Aorta (tissue), 5 donors: ENCODE measurements at regions not wholly inside any gene's neighbourhood (a gene's known extent, or its start where the extent isn't known, plus 50 kb on each side); places are given as distances from the start of the nearest gene placed in this dataset.

Experiments used
- ATAC-seq: fragments of 200-7000 bp; cut with Tn5 transposase; one replicate; pipeline ENCODE4 v1.9.1; 2022; ENCODE audit warnings: moderate library complexity; ENCODE audit not compliant: low FRiP score
- DNase-seq, 2 donors: peaks; one replicate each; pipeline ENCODE4 v3.0.0-alpha.2; 2020
- H3K27ac ChIP-seq, 2 donors: one replicate each; pipeline ENCODE4 v1.5.1; 2013; ENCODE audit warnings: low read length in 2 of 2, mild to moderate bottlenecking in 2 of 2, moderate library complexity in 2 of 2, control low read depth in 1 of 2, inconsistent platforms in 1 of 2, low read depth in 1 of 2
- H3K27me3 ChIP-seq, 2 donors: one replicate each; pipeline ENCODE4 v1.6.1; 2013; ENCODE audit warnings: control low read depth in 1 of 2, low read length in 1 of 2, mild to moderate bottlenecking in 1 of 2, moderate library complexity in 1 of 2; ENCODE audit not compliant: insufficient read depth in 2 of 2, control insufficient read depth in 1 of 2
- H3K36me3 ChIP-seq, 2 donors: one replicate each; pipeline ENCODE4 v1.6.1; 2013; ENCODE audit warnings: control low read depth in 1 of 2, low read length in 1 of 2, mild to moderate bottlenecking in 1 of 2; ENCODE audit not compliant: insufficient read depth in 2 of 2, control insufficient read depth in 1 of 2
- H3K4me1 ChIP-seq, 2 donors: one replicate each; pipeline ENCODE4 v1.6.1; 2013; ENCODE audit warnings: low read length in 2 of 2, control low read depth in 1 of 2, mild to moderate bottlenecking in 1 of 2, moderate library complexity in 1 of 2; ENCODE audit not compliant: insufficient read depth in 2 of 2, control insufficient read depth in 1 of 2
- H3K4me3 ChIP-seq, 2 donors: one replicate each; pipeline ENCODE4 v1.5.1; 2013; ENCODE audit warnings: low read length in 2 of 2, control low read depth in 1 of 2, mild to moderate bottlenecking in 1 of 2
- H3K9me3 ChIP-seq: one replicate; pipeline ENCODE4 v1.6.1; 2013; ENCODE audit warnings: mild to moderate bottlenecking, low read length; ENCODE audit not compliant: control insufficient read depth
- whole genome bisulfite sequencing, 2 donors: extraction: QIAGEN DNeasy Blood & Tissue Kit; methylation state at CpG; one replicate each; pipeline ENCODE4 v1.1.7; 2013; 5-methylcytosine and 5-hydroxymethylcytosine counted together
- intact Hi-C, 2 donors: fragments of 100-400 bp; cut with DNase I; formaldehyde crosslinking; loops; one replicate each; pipeline versions ENCODE4 v1.14.2 to v1.15.0; 2022
- donor health status: healthy with polysubstance abuse.
- donor health status: Bipolar disorder and iron deficiency.
- donor health status: DM: no; HTN: no; CAD: no.
- donor health status: DM: no; HTN: no; CAD: no.
- donor health status: DM: yes; HTN: yes; CAD: no.

DNA sequence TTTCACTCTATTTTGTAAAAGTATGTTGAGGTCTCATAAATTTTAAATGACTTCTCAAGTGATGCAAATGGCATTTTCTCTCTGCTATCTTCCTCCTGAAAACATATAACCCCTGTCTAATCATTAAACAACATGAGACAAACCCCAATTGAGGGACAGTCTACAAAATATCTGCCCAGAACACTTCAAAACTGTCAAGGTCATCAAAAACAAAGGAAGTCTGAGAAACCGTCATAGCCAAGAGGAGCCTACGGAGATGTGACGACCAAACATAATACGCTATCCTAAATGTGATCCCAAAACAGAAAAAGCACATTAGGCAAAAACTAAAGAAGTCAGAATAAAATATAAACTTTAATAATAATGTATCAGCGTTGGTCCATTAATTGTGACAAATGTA lies 282.3 kb upstream of the SEMA3C start:
- ATAC-seq (no peak), DNase-seq (no peak)
- Histone ChIP-seq H3K4me1 (no peaks in the 10 kb centered on the region), H3K36me3 (no peaks in the 10 kb centered on the region), H3K4me3 (no peak overlapping the region), H3K27ac (no peak overlapping the region), H3K9me3 (no peaks in the 10 kb centered on the region), H3K27me3 (no peaks in the 10 kb centered on the region)
- intact Hi-C loops: no loop called here
- WGBS, 2 donors: 92 to 94% methylated on average over 5 of the region's 5 CpGs

DNA sequence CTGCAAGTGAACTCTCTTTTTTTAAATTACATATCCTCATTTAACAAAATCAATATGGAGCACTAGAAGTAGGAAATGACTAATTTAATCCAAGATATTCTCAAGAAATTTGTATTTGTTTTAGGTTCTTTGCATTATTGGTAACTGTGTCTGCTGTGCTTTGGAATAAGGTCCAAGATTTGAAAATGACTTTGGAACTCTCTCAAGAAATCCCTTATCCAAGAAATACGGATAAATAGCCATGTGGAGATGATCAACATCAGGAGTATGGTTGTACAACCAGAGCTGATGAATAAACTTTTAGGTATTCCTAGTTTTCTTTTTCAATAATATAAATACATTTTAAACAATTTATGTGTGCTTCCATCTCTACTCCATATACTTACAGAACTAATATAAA lies 279.9 kb upstream of the SEMA3C start:
- Histone ChIP-seq H3K9me3 (no peaks in the 10 kb centered on the region), H3K27me3 (no peaks in the 10 kb centered on the region), H3K27ac (no peak overlapping the region), H3K4me1 (no peaks in the 10 kb centered on the region), H3K4me3 (no peak overlapping the region), H3K36me3 (no peaks in the 10 kb centered on the region)
- intact Hi-C loops: no loop called here
- DNase-seq: no peak
- no peak for ATAC-seq
- WGBS, 2 donors: 45 to 50% methylated on average over 1 of the region's 1 CpG

GRCh38 chr7:81197266-81197665 lies 278.4 kb upstream of the SEMA3C start:
- 68 to 77% methylated on average over 2 of the region's 2 CpGs for WGBS, 2 donors
- no peaks in the 10 kb centered on the region for H3K4me1 ChIP-seq
- H3K9me3 ChIP-seq: no peaks in the 10 kb centered on the region
- H3K27me3 ChIP-seq: no peaks in the 10 kb centered on the region
- DNase-seq: no peak
- no peak overlapping the region for H3K4me3 ChIP-seq
- intact Hi-C loops: no loop called here
- no peaks in the 10 kb centered on the region for H3K36me3 ChIP-seq
- no peak overlapping the region for H3K27ac ChIP-seq
- ATAC-seq: no peak

GRCh38 chr7:81195033-81195432 lies 276.2 kb upstream of the SEMA3C start:
- Histone ChIP-seq H3K4me1 (peaks cover 0 to 2% of the 10 kb centered on the region in 2 donors), H3K27me3 (no peaks in the 10 kb centered on the region), H3K9me3 (no peaks in the 10 kb centered on the region), H3K27ac (no peak overlapping the region), H3K4me3 (no peak overlapping the region), H3K36me3 (no peaks in the 10 kb centered on the region)
- 95 to 97% methylated on average over 1 of the region's 1 CpG for WGBS, 2 donors
- no peak for ATAC-seq
- no peak for DNase-seq
- intact Hi-C loops: no loop called here

DNA sequence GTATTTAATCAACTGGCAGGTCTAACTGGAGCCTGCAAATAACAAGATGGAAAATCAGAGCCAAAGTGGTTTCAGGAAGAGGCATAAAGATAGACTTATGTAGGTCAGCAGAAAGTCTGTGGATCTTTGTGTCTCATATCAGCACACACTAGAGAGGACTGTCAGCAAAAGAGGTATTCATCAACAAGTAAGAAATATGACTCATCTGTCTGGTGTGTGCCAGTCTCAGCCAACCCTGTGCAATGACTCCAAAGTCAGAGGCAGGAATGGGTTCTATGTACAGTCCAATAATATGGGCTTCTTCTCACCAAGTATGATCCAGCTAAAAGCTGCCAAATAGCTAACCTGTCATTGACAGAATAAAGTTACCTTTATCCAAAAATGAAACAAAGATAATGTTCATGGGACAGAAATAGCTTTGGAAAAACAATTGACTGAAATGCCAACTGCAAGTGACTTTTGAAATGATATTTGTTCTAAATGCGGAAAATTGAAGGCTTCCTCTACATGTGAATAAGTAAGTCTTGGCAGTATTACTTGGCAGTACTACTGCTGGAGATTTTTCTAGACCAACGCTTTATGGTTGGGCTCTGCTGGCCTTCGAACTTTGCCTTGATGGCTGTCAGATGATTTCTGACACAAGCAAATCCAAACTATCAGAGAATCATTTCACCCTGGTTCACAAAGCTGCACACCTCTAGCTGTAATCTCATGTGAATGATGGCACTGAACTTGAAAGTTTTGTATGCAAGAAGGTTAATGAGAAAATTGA lies 272.3 kb upstream of the SEMA3C start:
- no peaks in the 10 kb centered on the region for H3K9me3 ChIP-seq
- H3K36me3 ChIP-seq: no peaks in the 10 kb centered on the region
- H3K27ac ChIP-seq: peak overlapping the region in 1 of 2 donors; percentile 3
- 4 to 5% methylated on average over 3 of the region's 3 CpGs for WGBS, 2 donors
- H3K4me3 ChIP-seq: no peak overlapping the region
- ATAC-seq (peak; percentile 12), DNase-seq (no peak)
- H3K4me1 ChIP-seq: peaks cover 0 to 2% of the 10 kb centered on the region in 2 donors
- intact Hi-C loops: no loop called here
- H3K27me3 ChIP-seq: no peaks in the 10 kb centered on the region

DNA sequence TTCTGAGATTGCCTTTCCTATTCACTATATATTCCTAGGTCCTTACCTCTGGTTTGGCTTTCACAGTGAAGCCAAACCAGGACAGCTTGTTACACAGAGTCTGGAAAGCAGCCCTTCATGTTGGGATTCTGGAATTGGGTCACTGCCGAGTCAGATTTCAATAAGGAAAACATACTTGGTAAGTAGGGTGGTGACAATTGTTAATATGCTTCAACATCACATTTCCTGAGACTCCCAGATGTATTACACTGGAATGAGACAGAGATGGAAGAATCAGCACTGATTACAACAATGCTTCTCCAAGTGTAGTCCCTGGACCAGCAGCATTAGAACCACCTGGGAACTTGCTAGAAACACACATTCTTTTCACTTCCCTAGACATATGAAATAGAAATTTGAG lies 268.9 kb upstream of the SEMA3C start:
- Histone ChIP-seq H3K4me3 (no peak overlapping the region), H3K4me1 (peaks cover 0 to 2% of the 10 kb centered on the region in 2 donors), H3K36me3 (no peaks in the 10 kb centered on the region), H3K27ac (no peak overlapping the region), H3K9me3 (no peaks in the 10 kb centered on the region), H3K27me3 (no peaks in the 10 kb centered on the region)
- ATAC-seq (no peak), DNase-seq (no peak)
- intact Hi-C loops: no loop called here
- WGBS, 2 donors: 32 to 43% methylated on average over 1 of the region's 1 CpG

GRCh38 chr7:81186691-81187090 lies 267.8 kb upstream of the SEMA3C start:
- Histone ChIP-seq H3K27me3 (no peaks in the 10 kb centered on the region), H3K4me1 (peaks cover 0 to 2% of the 10 kb centered on the region in 2 donors), H3K27ac (no peak overlapping the region), H3K9me3 (no peaks in the 10 kb centered on the region), H3K4me3 (no peak overlapping the region), H3K36me3 (no peaks in the 10 kb centered on the region)
- DNase-seq: no peak
- WGBS, 2 donors: 50 to 89% methylated on average over 2 of the region's 2 CpGs
- ATAC-seq: peak; percentile 21
- intact Hi-C loops: no loop called here

- no peak overlapping the region for H3K4me3 ChIP-seq
- H3K27ac ChIP-seq: no peak overlapping the region
- H3K27me3 ChIP-seq: no peaks in the 10 kb centered on the region
- no peaks in the 10 kb centered on the region for H3K4me1 ChIP-seq
- intact Hi-C loops: no loop called here
- ATAC-seq (no peak), DNase-seq (no peak)
- H3K9me3 ChIP-seq: no peaks in the 10 kb centered on the region
- H3K36me3 ChIP-seq: no peaks in the 10 kb centered on the region
Observed at GRCh38 chr7:81185072-81185471, 266.2 kb upstream of the SEMA3C start.

- Histone ChIP-seq H3K4me3 (no peak overlapping the region), H3K27ac (no peak overlapping the region), H3K4me1 (no peaks in the 10 kb centered on the region), H3K27me3 (no peaks in the 10 kb centered on the region), H3K9me3 (no peaks in the 10 kb centered on the region), H3K36me3 (no peaks in the 10 kb centered on the region)
- 88 to 90% methylated on average over 2 of the region's 2 CpGs for WGBS, 2 donors
- intact Hi-C loops: no loop called here
- ATAC-seq (no peak), DNase-seq (no peak)
Observed at GRCh38 chr7:81183326-81183725, 264.5 kb upstream of the SEMA3C start.
